ENCODE measurements at regions not wholly inside any gene's neighbourhood (a gene's known extent, or its start where the extent isn't known, plus 50 kb on each side); places are given as distances from the start of the nearest gene placed in this dataset.

GRCh38 chr2:136298631-136299030 is 180.7 kb upstream of the CXCR4 start (continued):
- TF ChIP-seq MGA (IDR thresholded peaks at IDR 0.05) (no peak), ZNF12 (CRISPR knock-in tag; IDR thresholded peaks at IDR 0.05) (no peak), PPARD (CRISPR knock-in tag; IDR thresholded peaks at IDR 0.05) (no peak), CLOCK (CRISPR knock-in tag; IDR thresholded peaks at IDR 0.05; ENCODE audit: borderline replicate concordance) (no peak)
